ELR (cell line): ENCODE measurements at regions not wholly inside any gene's neighbourhood (a gene's known extent, or its start where the extent isn't known, plus 50 kb on each side); places are given as distances from the start of the nearest gene placed in this dataset.
"Not testable (repeated sequence)": the region's sequence is repeated elsewhere in the genome, so short reads cannot be mapped to it uniquely, and the experiment has no call there.

Experiments
- DNase-seq: peaks from one replicate; pipeline ENCODE4 v3.0.0-alpha.2; 2015; ENCODE audit warnings: low read depth

- DNase-seq: peak; percentile 41
Observed at GRCh38 chr3:187473778-187474406, 105.7 kb downstream of the RTP4 start.

- DNase-seq: not testable (repeated sequence)
Observed at GRCh38 chr3:187466306-187466705, 98.1 kb downstream of the RTP4 start.

- no peak for DNase-seq
Observed at GRCh38 chr3:187465503-187465902, 97.3 kb downstream of the RTP4 start.

- no peak for DNase-seq
Observed at GRCh38 chr3:187464682-187465081, 96.5 kb downstream of the RTP4 start.

GRCh38 chr3:187458921-187459320, 90.7 kb downstream of the RTP4 start:
- DNase-seq: no peak

- no peak for DNase-seq
Observed at GRCh38 chr3:187458383-187458782, 90.2 kb downstream of the RTP4 start.

- DNase-seq: no peak
Observed at GRCh38 chr3:187456250-187456649, 88.1 kb downstream of the RTP4 start.

GRCh38 chr3:187454085-187454815, 86.1 kb downstream of the RTP4 start:
- no peak for DNase-seq

GRCh38 chr3:187450431-187451190, 82.4 kb downstream of the RTP4 start:
- DNase-seq: no peak

- DNase-seq: no peak
Observed at GRCh38 chr3:187448674-187449073, 80.5 kb downstream of the RTP4 start.

- no peak for DNase-seq
Observed at GRCh38 chr3:187447737-187448136, 79.6 kb downstream of the RTP4 start.

- DNase-seq: no peak
Observed at GRCh38 chr3:187445356-187445755, 77.2 kb downstream of the RTP4 start.

- DNase-seq: no peak
Observed at GRCh38 chr3:187434524-187434923, 66.3 kb downstream of the RTP4 start.

- no peak for DNase-seq
Observed at GRCh38 chr3:187430576-187430975, 62.4 kb downstream of the RTP4 start.
